Endothelial cell of umbilical vein (primary cell): ENCODE measurements at regions not wholly inside any gene's neighbourhood (a gene's known extent, or its start where the extent isn't known, plus 50 kb on each side); places are given as distances from the start of the nearest gene placed in this dataset.

Experiments used
- EZH2 ChIP-seq: IDR thresholded peaks from 2 replicates; pipeline ENCODE4 v1.6.1; 2012; ENCODE audit warnings: borderline replicate concordance, low read depth, mild to moderate bottlenecking, moderate library complexity, low read length, inconsistent platforms; ENCODE audit not compliant: severe bottlenecking
- POLR2A ChIP-seq: IDR thresholded peaks from 2 replicates; pipeline ENCODE4 v1.6.1; 2012; ENCODE audit warnings: low read depth, mild to moderate bottlenecking, control low read depth, low read length
- POLR2AphosphoS5 ChIP-seq: IDR thresholded peaks from 2 replicates; pipeline ENCODE4 v1.6.1; 2012; ENCODE audit warnings: low read depth, mild to moderate bottlenecking, control low read depth, low read length, moderate library complexity; ENCODE audit not compliant: insufficient read depth

DNA sequence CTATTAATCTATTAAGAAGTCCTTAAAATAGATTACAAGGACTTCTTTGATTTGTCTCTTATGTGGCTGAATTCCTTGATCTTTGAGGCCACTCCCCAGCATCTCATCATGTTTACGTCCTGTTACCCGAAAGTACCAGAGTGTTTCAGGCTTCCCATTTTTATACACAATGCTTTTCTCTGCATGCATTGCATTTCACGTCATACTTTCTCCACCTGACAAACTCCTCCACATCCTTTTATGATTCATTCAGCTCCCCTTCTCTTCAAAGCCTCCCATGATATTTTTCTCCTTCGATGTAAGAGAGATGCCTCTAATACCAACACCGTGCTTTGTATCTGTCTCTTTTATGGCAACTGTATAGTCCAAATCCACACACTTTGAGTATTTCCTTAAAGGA is 379.0 kb upstream of the CRIM1 start:
- TF ChIP-seq POLR2A (no peak), POLR2AphosphoS5 (no peak), EZH2 (no peak)
